ENCODE measurements at regions not wholly inside any gene's neighbourhood (a gene's known extent, or its start where the extent isn't known, plus 50 kb on each side); places are given as distances from the start of the nearest gene placed in this dataset.

GRCh38 chr14:44215660-44216059, 291.4 kb downstream of the FSCB start:
- TF ChIP-seq CTCF (conservative IDR thresholded peaks at IDR 0.05 in 1 of 2, IDR thresholded peaks at IDR 0.05 in 1 of 2; ENCODE audit: low read depth in 1 of 2, low read length in 2 of 2) (no peak), EZH2 (IDR thresholded peaks at IDR 0.05; ENCODE audit: low read length, missing control alignments) (no peak)
